ENCODE measurements at regions not wholly inside any gene's neighbourhood (a gene's known extent, or its start where the extent isn't known, plus 50 kb on each side); places are given as distances from the start of the nearest gene placed in this dataset.

- no peak for TF ChIP-seq CTCF (conservative IDR thresholded peaks at IDR 0.05; ENCODE audit: low read length)
- TF ChIP-seq EZH2phosphoT487 (IDR thresholded peaks at IDR 0.05; ENCODE audit: borderline replicate concordance), result no peak
Observed at GRCh38 chr2:155703917-155704316, 628.6 kb downstream of the NR4A2 start.
